Erythroblast (primary cell): ENCODE measurements at regions not wholly inside any gene's neighbourhood (a gene's known extent, or its start where the extent isn't known, plus 50 kb on each side); places are given as distances from the start of the nearest gene placed in this dataset.

Experiments
- GATA1 ChIP-seq: IDR thresholded peaks from 2 replicates; pipeline ENCODE4 v1.6.1; 2011; ENCODE audit warnings: low read depth, mild to moderate bottlenecking, control low read depth, low read length, moderate library complexity
- POLR2A ChIP-seq: IDR thresholded peaks from 2 replicates; pipeline ENCODE4 v1.6.1; 2011; ENCODE audit warnings: mild to moderate bottlenecking, low read length

DNA sequence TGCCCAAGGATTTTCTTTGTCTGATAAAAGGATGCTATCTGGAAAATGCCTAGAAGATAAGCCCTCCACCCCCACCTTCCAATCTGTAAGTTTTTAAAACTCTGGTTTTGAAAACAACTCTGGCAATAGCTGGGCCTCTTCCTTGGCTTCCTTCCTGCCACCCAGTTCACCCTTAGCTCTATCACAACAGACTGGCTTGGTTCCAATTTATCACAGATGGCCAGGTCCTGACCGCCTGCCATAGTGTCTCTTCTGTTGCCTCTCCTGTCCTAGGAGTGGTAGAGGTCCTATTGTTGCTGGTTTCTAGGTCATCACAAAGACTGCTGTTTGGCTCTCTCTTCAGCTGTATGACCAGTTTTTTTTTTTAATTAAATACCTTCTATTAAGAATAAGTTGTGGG lies 1727.9 kb upstream of the SLC39A10 start:
- TF ChIP-seq POLR2A (no peak), GATA1 (no peak)
